A549 (cell line): ENCODE measurements at regions not wholly inside any gene's neighbourhood (a gene's known extent, or its start where the extent isn't known, plus 50 kb on each side); places are given as distances from the start of the nearest gene placed in this dataset.

Source experiments
- ATAC-seq, 2 experiments: fragments of 200-7000 bp in 1 of 2; fragments of >200 bp in 1 of 2; cut with Nextera tagmentation in 1 of 2; cut with Tn5 transposase in 1 of 2; 3 replicates each; pipeline versions ENCODE4 v1.8.0 to v1.9.1; 2018 to 2020; ENCODE audit warnings: mild to moderate bottlenecking in 1 of 2, moderate library complexity in 1 of 2
- CTCF ChIA-PET: fragments of 300-600 bp; sonication (Branson Sonifier 250); formaldehyde crosslinking; extraction: SDS; loops from one replicate; lab custom pipeline; 2021; ENCODE audit warnings: antibody characterized with exemption, inconsistent platforms; lab: Yijun Ruan, JAX
- POLR2A ChIA-PET: fragments of 350-600 bp; formaldehyde crosslinking; extraction: SDS; loops from one replicate; lab custom pipeline; 2021; ENCODE audit warnings: antibody characterized with exemption, inconsistent platforms; lab: Yijun Ruan, JAX
- DNase-seq, 2 experiments: peaks; one replicate each; pipeline versions ENCODE4 v3.0.0 to v3.0.0-alpha.2; 2011 to 2016; ENCODE audit warnings: low read depth in 1 of 2, low spot score in 1 of 2
- FAIRE-seq: peaks from 2 replicates; lab custom pipeline; 2011; peaks lifted over from hg19 to GRCh38; lab: Jason Lieb, UNC
- H3K27ac ChIP-seq, 2 experiments: fragments of >200 bp; sonication (Bioruptor Twin); formaldehyde crosslinking; 3 replicates each; pipeline ENCODE4 v1.5.1; 2016 to 2017
- H3K4me1 ChIP-seq: fragments of >200 bp; sonication (Bioruptor Twin); formaldehyde crosslinking; 3 replicates; pipeline ENCODE4 v1.6.1; 2016
- H3K4me2 ChIP-seq: fragments of >200 bp; sonication (Bioruptor Twin); formaldehyde crosslinking; 3 replicates; pipeline ENCODE4 v1.6.1; 2016
- H3K4me3 ChIP-seq: fragments of >200 bp; sonication (Bioruptor Twin); formaldehyde crosslinking; 3 replicates; pipeline ENCODE4 v1.5.1; 2016
- H3K9me3 ChIP-seq: fragments of >200 bp; sonication (Bioruptor Twin); formaldehyde crosslinking; 3 replicates; pipeline ENCODE4 v1.6.1; 2016
- CHD4 ChIP-seq: fragments of 200-600 bp; sonication (generic); IDR thresholded peaks from 2 replicates; pipeline ENCODE4 v1.6.1; 2016; ENCODE audit warnings: antibody characterized with exemption, mild to moderate bottlenecking, borderline replicate concordance
- CTCF ChIP-seq: fragments of >200 bp; sonication (Bioruptor Twin); formaldehyde crosslinking; IDR thresholded peaks from 3 replicates; pipeline ENCODE4 v1.5.1; 2016
- EHF ChIP-seq: fragments of 250-450 bp; sonication (Bioruptor Pico); IDR thresholded peaks from 2 replicates; pipeline ENCODE4 v1.5.0; 2020; ENCODE audit warnings: mild to moderate bottlenecking
- ELK1 ChIP-seq: fragments of 150-350 bp; IDR thresholded peaks from 2 replicates; pipeline ENCODE4 v1.6.1; 2014; ENCODE audit warnings: low read depth, mild to moderate bottlenecking, low read length
- HDAC2 ChIP-seq: fragments of 200-600 bp; sonication (generic); IDR thresholded peaks from 2 replicates; pipeline ENCODE4 v1.6.1; 2016
- HEYL ChIP-seq: fragments of 250-450 bp; sonication (Bioruptor Pico); IDR thresholded peaks from 2 replicates; pipeline ENCODE4 v1.8.0; 2021; ENCODE audit warnings: mild to moderate bottlenecking, moderate library complexity
- HOXA7 ChIP-seq: fragments of 250-450 bp; sonication (Bioruptor Pico); IDR thresholded peaks from 2 replicates; pipeline ENCODE4 v1.5.0; 2020; ENCODE audit warnings: mild to moderate bottlenecking, moderate library complexity
- JUN ChIP-seq, 2 experiments: fragments of >200 bp; sonication (Bioruptor Twin); formaldehyde crosslinking; IDR thresholded peaks; 2 replicates in 1 of 2; 3 replicates in 1 of 2; pipeline ENCODE4 v1.6.1; 2016 to 2017
- JUNB ChIP-seq: fragments of >200 bp; sonication (Bioruptor Twin); formaldehyde crosslinking; IDR thresholded peaks from 2 replicates; pipeline ENCODE4 v1.6.1; 2016
- NPAS2 ChIP-seq: fragments of 250-450 bp; sonication (Bioruptor Pico); IDR thresholded peaks from 2 replicates; pipeline ENCODE4 v1.8.0; 2022; ENCODE audit warnings: mild to moderate bottlenecking, moderate library complexity, borderline replicate concordance
- POLR2A ChIP-seq: IDR thresholded peaks from 2 replicates; pipeline ENCODE4 v1.6.1; 2012; ENCODE audit warnings: mild to moderate bottlenecking, low read length
- RCOR1 ChIP-seq: fragments of 150-350 bp; IDR thresholded peaks from 2 replicates; pipeline ENCODE4 v1.6.1; 2014; ENCODE audit warnings: antibody characterized with exemption, low read length, low read depth
- SMC3 ChIP-seq: fragments of >200 bp; sonication (Bioruptor Twin); formaldehyde crosslinking; IDR thresholded peaks from 3 replicates; pipeline ENCODE4 v1.6.1; 2018; ENCODE audit warnings: inconsistent platforms
- TFCP2L1 ChIP-seq: fragments of 250-450 bp; sonication (Bioruptor Pico); IDR thresholded peaks from 2 replicates; pipeline ENCODE4 v1.5.0; 2021; ENCODE audit warnings: mild to moderate bottlenecking
- TP53 ChIP-seq: fragments of 250-450 bp; sonication (Bioruptor Pico); IDR thresholded peaks from 2 replicates; pipeline ENCODE4 v1.5.0; 2021; ENCODE audit warnings: mild to moderate bottlenecking, moderate library complexity
- ZNF302 ChIP-seq: fragments of 250-450 bp; sonication (Bioruptor Pico); IDR thresholded peaks from 2 replicates; pipeline ENCODE4 v1.9.0; 2021; ENCODE audit warnings: inconsistent platforms, mild to moderate bottlenecking, moderate library complexity
- ZSCAN20 ChIP-seq: fragments of 250-450 bp; sonication (Bioruptor Pico); IDR thresholded peaks from 2 replicates; pipeline ENCODE4 v1.8.0; 2022; ENCODE audit warnings: mild to moderate bottlenecking, moderate library complexity
- WGBS: methylation state at CpG from one replicate; pipeline ENCODE4 v1.1.6; 2017; ENCODE audit errors: missing lambda C conversion rate; 5-methylcytosine and 5-hydroxymethylcytosine counted together
- TF ChIP-seq, protein P1 (sequence below): fragments of >200 bp; sonication (Bioruptor Twin); formaldehyde crosslinking; IDR thresholded peaks from 3 replicates; pipeline ENCODE4 v1.6.1; 2016
- TF ChIP-seq, protein P2 (sequence below): fragments of 250-450 bp; sonication (Bioruptor Pico); IDR thresholded peaks from 2 replicates; pipeline ENCODE4 v1.5.0; 2020; ENCODE audit warnings: low read depth, mild to moderate bottlenecking, moderate library complexity
- TF ChIP-seq, protein P3 (sequence below): fragments of 450-650 bp; IDR thresholded peaks from 2 replicates; pipeline ENCODE4 v1.6.1; 2014; ENCODE audit warnings: antibody characterized with exemption

DNA sequence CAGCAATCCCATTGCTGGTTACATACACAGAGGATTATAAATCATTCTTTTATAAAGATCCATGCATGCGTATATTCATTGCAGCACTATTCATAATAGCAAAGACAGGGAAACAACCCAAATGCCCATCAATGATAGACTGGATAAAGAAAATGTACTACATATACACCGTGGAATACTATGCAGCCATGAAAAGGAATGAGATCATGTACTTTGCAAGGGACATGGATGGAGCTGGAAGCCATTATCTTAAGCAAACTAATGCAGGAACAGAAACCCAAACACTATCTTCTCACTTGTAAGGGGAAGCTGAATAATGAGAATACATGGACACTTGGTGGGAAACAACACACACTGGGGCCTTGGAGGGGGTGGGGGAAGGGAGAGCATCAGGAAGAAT lies 529.7 kb downstream of the TBC1D32 start:
- ChIA-PET POLR2A (no interaction called here), CTCF (no interaction called here)
- no peak overlapping the region for H3K4me3 ChIP-seq
- 48% methylated on average over 2 of the region's 2 CpGs for WGBS
- H3K4me2 ChIP-seq, result no peak overlapping the region
- H3K4me1 ChIP-seq, result no peaks in the 10 kb centered on the region
- FAIRE-seq, result no peak
- no peaks in the 10 kb centered on the region for H3K9me3 ChIP-seq
- H3K27ac ChIP-seq, result no peak overlapping the region
- TF ChIP-seq HOXA7 (CRISPR knock-in tag) (no peak), JUNB (no peak), CHD4 (no peak), CTCF (no peak), SMC3 (no peak), TFCP2L1 (CRISPR knock-in tag) (no peak), EHF (CRISPR knock-in tag) (no peak), ELK1 (no peak), ZNF302 (CRISPR knock-in tag) (no peak), RCOR1 (no peak), HDAC2 (no peak), JUN (IDR thresholded peaks at IDR 0.05) (no peak), POLR2A (no peak)
- TF ChIP-seq, protein P1, sequence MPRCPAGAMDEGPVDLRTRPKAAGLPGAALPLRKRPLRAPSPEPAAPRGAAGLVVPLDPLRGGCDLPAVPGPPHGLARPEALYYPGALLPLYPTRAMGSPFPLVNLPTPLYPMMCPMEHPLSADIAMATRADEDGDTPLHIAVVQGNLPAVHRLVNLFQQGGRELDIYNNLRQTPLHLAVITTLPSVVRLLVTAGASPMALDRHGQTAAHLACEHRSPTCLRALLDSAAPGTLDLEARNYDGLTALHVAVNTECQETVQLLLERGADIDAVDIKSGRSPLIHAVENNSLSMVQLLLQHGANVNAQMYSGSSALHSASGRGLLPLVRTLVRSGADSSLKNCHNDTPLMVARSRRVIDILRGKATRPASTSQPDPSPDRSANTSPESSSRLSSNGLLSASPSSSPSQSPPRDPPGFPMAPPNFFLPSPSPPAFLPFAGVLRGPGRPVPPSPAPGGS, result no peak
- TF ChIP-seq, protein P2, sequence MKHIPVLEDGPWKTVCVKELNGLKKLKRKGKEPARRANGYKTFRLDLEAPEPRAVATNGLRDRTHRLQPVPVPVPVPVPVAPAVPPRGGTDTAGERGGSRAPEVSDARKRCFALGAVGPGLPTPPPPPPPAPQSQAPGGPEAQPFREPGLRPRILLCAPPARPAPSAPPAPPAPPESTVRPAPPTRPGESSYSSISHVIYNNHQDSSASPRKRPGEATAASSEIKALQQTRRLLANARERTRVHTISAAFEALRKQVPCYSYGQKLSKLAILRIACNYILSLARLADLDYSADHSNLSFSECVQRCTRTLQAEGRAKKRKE (CRISPR knock-in tag), result no peak
- no peak for DNase-seq
- ATAC-seq, result no peak

GRCh38 chr6:120786682-120787081 lies 547.6 kb downstream of the TBC1D32 start:
- H3K27ac ChIP-seq, result no peak overlapping the region
- TF ChIP-seq ZSCAN20 (CRISPR knock-in tag) (no peak), NPAS2 (no peak), TP53 (CRISPR knock-in tag) (no peak), HEYL (CRISPR knock-in tag) (no peak), CTCF (no peak), HDAC2 (no peak)
- TF ChIP-seq, protein P3, sequence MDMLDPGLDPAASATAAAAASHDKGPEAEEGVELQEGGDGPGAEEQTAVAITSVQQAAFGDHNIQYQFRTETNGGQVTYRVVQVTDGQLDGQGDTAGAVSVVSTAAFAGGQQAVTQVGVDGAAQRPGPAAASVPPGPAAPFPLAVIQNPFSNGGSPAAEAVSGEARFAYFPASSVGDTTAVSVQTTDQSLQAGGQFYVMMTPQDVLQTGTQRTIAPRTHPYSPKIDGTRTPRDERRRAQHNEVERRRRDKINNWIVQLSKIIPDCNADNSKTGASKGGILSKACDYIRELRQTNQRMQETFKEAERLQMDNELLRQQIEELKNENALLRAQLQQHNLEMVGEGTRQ, result no peak
- WGBS, result 33% methylated on average over 8 of the region's 10 CpGs
- no peak for DNase-seq
- H3K4me1 ChIP-seq, result no peaks in the 10 kb centered on the region
- no peaks in the 10 kb centered on the region for H3K9me3 ChIP-seq
- no peak overlapping the region for H3K4me3 ChIP-seq
- POLR2A ChIA-PET, result no interaction called here
- CTCF ChIA-PET, result no interaction called here
- no peak for FAIRE-seq
- H3K4me2 ChIP-seq, result no peak overlapping the region
- no peak for ATAC-seq
